RCC 7860 (cell line): ENCODE measurements at regions not wholly inside any gene's neighbourhood (a gene's known extent, or its start where the extent isn't known, plus 50 kb on each side); places are given as distances from the start of the nearest gene placed in this dataset.

Source experiments
- DNase-seq: peaks from one replicate; pipeline ENCODE4 v3.0.0-alpha.2; 2015; ENCODE audit warnings: low spot score
- FAIRE-seq: peaks from 2 replicates; lab custom pipeline; 2012; peaks lifted over from hg19 to GRCh38; lab: Jason Lieb, UNC

DNA sequence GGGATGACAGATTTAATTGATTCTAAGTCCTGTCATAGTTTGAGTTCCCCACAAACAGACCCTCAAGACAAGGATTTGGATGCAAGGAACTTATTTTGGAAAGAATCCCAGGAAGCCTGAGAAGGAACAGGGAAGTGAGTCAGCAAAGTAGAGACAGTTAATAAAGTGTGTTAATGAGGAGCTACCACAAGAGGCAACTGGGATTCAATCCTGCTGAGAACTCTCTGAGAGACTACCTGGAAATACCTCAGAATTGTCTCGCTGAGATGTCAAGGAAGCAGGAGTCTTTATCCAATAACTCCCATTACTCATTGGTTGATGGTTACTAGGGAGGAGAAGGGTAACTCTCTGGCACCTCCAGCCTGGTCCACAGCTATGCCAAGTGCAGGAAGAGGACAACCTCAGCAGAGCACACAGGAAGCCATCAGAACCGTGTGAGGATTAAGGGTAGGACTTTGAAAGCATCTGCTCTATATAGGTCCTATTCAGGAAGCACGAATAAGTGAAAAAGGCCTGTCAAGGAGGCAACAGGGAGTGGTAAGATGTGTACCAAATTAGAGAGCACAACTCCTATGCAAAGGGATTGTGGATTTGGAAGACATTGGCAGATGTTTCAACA is 311.1 kb upstream of the KCNH8 start:
- DNase-seq (no peak), FAIRE-seq (no peak)

DNA sequence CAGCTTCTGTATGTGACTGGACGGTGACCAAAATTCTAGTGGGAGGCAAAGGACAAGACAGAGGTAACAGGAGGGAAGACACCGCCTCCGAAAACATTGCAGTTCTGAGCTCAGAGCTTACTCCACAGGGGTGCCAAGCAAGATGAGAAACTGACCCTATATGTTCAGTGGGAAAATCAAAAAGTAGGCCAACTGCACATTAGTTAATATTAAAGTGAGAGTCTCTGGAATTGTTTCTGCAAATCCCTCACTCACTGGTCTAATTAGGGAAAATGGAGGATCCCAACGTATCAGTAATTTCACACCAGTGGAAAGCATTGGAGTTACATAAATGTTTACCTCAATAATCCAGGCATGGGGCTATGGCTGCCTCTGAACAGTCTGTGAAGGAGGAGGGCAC is 313.3 kb upstream of the KCNH8 start:
- FAIRE-seq (no peak), DNase-seq (no peak)

DNA sequence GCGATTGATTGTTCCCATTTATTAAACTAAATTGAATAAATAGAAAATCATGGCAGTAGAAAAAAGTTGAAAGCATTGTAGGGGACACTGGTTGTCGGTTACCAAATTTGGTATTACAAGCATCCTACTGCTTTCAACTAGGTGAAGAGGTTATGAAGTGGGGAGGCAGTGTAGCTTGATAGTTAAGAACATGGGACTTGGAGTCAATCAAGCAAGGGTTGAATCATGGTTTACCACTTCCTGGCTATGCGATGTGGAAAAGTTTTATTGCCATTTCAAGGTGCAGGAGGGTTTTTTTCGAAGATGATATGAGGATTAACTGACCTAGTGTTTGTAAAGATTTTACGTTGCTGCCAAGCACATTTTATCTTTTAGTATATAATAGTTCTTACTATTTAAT is 318.2 kb upstream of the KCNH8 start:
- DNase-seq (no peak), FAIRE-seq (no peak)

DNA sequence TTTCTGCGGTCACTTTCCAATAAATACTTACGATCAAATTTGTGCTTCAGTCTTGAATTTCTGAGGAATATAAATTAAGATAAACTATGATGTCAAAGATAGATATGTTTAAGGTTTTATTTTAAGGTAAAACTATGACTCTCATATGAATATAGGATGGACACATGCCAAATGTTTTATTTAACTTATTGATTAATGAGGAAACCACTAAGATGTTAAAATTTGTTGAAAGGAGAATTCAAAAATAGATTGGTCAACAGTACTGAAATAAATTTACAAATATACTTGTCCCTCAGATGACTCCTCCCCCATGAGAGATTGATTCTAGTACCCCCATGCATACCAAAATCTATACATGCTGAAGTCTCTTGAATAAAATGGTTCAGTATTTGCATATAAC is 319.7 kb upstream of the KCNH8 start:
- FAIRE-seq (no peak), DNase-seq (no peak)

DNA sequence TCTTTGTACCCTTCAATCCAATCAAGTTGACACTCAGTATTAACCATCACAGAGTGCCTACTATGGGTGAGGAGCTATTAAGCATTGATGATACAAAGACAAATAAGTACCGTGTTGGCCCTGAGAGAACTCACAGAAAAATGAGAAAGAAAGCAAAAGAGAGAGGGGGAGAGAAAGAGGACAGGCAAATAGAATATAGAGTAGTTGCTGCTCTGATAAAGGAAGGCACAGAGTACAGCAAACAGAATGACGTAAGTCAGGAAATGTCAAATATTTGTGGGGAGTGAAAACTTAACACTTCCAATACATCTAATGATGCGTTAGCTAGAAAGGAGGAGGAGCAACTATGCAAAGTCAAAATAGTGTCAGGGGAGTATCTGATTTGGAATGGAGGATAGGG is 320.6 kb upstream of the KCNH8 start:
- DNase-seq (no peak), FAIRE-seq (no peak)

- no peak for DNase-seq
- FAIRE-seq = no peak
Observed at GRCh38 chr3:18825665-18826064, 322.6 kb upstream of the KCNH8 start.

DNA sequence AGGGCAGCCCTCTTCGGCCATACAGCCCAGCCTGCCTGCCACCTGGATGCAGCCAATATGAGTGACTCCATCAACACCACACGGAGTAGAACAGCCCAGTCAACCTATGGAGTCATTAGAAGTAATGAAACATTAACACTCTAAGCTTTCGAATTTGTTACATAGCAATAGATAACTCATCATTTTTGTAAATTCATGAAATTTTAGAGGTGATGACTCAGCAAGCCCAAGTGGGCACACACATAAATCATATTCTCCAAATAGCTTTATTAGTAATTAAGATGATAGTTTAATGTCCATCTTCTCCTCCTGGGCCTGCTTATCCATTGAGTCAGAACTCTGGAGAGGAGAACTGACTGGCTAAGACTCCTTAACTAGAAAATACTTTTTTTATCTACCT is 335.0 kb upstream of the KCNH8 start:
- no peak for DNase-seq
- FAIRE-seq = no peak

DNA sequence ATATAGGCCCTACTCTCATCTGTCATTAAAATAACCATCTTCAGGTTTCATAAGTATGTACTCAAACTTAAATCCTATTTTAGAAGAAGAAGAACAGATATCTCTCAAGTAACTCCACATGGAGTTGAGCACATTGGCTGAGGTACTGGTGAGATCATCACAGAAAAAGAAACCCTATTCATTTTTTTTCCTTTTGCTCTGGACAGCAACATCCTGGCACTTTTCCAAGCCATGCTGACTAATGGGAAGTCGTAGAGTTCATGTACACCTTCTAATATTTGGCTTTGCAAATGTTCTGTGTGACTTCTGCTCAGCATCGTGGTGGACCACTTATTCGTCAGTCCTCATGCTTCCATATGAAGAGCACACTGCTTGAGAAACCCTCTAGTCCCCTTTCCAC is 336.0 kb upstream of the KCNH8 start:
- FAIRE-seq (no peak), DNase-seq (no peak)

DNA sequence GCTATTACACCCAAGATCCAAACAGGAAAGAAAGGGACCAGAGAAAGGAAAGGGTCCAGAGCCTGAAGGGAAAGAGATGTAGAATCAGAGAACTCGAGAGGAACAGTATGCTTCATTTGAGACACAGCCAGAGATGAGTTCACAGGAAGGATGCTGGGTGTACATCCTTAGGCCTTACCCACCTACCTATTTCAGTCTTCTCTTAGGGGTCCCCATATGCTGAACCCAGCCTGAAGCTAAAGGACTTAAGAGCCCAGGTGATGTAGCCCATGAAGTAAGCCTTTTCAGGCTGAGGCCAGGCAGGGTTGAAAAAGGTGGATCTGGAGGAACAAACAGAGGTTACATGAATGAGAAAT is 338.0 kb upstream of the KCNH8 start:
- DNase-seq = no peak
- FAIRE-seq = no peak

GRCh38 chr3:18809640-18810305 is 338.5 kb upstream of the KCNH8 start:
- DNase-seq (no peak), FAIRE-seq (no peak)

DNA sequence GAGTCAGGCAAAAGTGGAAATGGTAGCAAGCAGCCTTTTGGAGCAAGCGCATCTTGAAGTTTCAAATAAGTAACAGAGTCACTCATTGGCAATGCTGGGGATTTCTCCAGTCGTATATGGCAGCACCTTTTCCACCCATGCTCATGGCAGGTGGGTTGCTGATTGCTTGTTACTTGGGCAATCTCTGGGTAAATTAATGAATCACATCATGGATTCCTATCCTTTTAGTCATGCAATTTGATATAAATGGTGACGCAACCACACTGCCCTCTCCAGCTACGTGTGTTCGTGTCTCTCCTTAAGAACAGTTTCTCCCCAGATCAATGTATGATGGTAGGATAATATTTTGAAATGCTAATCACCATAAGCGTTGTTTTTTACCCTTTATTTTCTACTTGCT is 339.9 kb upstream of the KCNH8 start:
- no peak for DNase-seq
- FAIRE-seq = no peak

DNA sequence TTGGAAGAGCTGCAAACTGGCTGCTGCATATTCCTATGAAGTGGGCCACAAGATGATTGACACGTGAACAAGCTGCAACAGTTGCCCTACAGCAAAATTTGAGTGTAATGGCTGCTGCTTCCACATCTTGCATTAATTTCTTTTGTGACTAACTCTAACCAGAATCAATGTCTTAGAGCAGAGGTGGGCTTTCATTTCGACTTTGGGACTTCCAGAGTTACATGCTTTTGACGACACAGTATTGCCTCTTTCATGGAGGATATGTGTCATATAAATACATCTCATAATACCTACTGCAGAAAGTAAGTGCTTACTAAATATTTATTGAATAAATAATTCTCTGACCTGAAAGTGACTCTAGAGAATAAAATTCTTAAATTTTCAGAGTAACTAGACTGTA is 340.7 kb upstream of the KCNH8 start:
- FAIRE-seq (no peak), DNase-seq (no peak)

DNA sequence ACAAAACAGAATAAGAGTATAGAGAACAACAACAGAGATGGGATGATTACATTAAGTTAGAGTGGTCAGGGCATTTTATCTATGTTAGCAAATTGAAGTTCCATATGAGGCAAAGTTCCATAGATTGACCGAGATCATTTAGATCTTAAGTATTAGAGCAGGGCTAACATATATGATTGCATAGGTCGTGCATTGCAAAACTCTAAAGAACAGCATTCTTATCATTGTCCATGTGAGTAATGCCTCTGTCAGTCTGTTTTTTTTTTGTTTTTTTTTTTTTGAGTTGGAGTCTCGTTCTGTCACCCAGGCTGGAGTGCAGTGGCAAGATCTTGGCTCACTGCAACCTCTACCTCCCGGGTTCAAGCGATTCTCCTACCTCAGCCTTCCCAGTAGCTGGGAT is 341.7 kb upstream of the KCNH8 start:
- FAIRE-seq = no peak
- no peak for DNase-seq

- DNase-seq (no peak), FAIRE-seq (no peak)
Observed at GRCh38 chr3:18797378-18797777, 350.9 kb upstream of the KCNH8 start.

GRCh38 chr3:18795078-18795477 is 353.2 kb upstream of the KCNH8 start:
- FAIRE-seq = no peak
- no peak for DNase-seq

- no peak for FAIRE-seq
Observed at GRCh38 chr3:18791752-18792151, 356.6 kb upstream of the KCNH8 start.

DNA sequence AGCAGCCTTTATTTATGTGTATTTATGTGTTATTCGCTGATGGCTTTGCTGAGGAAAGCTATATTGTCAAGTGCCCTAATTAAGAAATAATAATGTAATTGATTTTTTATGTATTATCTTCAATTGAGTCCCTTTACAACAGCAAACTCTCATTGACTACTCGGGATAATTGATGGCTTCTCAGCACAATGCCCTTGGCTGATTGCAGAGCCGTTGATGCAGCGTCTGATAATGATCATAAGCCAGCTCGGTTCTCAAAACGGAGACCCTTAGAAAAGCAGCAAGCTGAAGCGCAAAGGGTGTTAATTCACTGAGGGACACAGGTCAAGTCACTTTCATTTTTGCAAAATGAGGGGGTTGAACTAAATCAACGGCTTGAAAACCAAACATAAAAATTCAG is 357.1 kb upstream of the KCNH8 start:
- DNase-seq = no peak
- FAIRE-seq = no peak

More at GRCh38 chr3:18791752-18792151, 356.6 kb upstream of the KCNH8 start:
- DNase-seq = no peak

DNA sequence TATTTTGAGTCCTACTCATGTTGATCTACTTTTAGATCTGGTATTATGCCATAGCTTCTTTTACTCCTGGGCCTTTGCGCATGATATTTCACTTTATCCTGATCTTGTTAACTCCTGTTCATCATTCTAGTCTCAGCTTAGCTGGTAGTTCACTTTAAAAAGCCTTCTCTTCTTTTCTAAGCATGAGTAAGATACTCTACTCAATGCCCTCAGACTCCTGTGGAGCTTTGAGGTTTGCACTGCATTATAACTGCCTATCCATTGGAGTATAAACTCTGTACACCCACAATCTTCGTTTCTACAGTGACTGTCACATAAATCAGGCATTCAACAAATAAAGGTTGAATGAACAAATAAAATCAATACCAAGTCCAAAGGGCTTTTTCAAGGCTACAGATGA is 357.9 kb upstream of the KCNH8 start:
- no peak for FAIRE-seq

GRCh38 chr3:18789734-18790133 is 358.6 kb upstream of the KCNH8 start:
- no peak for FAIRE-seq

More for the DNA sequence above, 357.9 kb upstream of the KCNH8 start:
- DNase-seq = no peak

GRCh38 chr3:18787441-18787840 is 360.9 kb upstream of the KCNH8 start:
- DNase-seq (no peak), FAIRE-seq (no peak)

More at GRCh38 chr3:18789734-18790133, 358.6 kb upstream of the KCNH8 start:
- DNase-seq = no peak

DNA sequence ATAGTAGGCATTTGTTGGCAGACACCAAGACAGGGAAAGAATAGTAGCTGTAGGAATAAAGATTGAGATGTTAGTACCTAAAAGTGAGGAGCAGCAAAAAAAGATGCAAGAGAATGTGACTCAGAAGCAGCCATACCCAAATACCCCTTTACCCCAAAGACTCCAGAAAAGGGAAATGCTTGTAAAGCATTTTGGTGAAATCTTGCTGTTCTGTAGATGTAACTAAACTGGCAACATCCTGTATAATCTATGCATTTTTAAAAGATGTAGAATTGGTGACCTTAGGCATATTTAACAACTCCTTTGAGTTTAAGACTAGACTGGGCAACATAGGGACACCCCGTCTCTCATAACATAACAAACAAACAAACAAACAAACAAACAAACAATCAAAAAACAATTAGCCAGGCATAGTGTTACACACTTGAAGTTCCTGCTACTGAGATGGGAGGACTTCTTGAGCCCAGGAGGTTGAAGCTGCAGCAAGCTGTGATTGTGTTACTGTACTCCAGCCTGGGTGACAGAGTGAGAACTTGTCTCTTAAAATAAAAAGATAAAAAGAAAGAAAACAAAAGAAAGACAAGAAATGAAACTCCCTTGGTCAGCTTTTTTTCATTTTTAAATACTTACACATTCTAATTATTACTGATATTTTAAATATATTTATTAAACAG is 361.5 kb upstream of the KCNH8 start:
- FAIRE-seq = no peak
- no peak for DNase-seq

- FAIRE-seq = no peak
- DNase-seq = no peak
Observed at GRCh38 chr3:18782191-18782590, 357.1 kb upstream of the SATB1 start.
